Neural cell (in vitro differentiated cells): ENCODE measurements at regions not wholly inside any gene's neighbourhood (a gene's known extent, or its start where the extent isn't known, plus 50 kb on each side); places are given as distances from the start of the nearest gene placed in this dataset.

ENCODE experiments used
- CTCF ChIP-seq: fragments of 450-650 bp; IDR thresholded peaks from 2 replicates; pipeline ENCODE4 v1.5.1; 2014; ENCODE audit warnings: antibody characterized with exemption, mild to moderate bottlenecking, moderate library complexity; ENCODE audit not compliant: poor library complexity, severe bottlenecking
- EP300 ChIP-seq: fragments of 450-650 bp; conservative IDR thresholded peaks from 2 replicates; pipeline ENCODE4 v1.6.1; 2014; ENCODE audit warnings: antibody characterized with exemption, mild to moderate bottlenecking, moderate library complexity; ENCODE audit not compliant: poor library complexity, severe bottlenecking
- EZH2 ChIP-seq: fragments of 200-600, 300-800 bp; shearing (Covaris generic), sonication (generic); IDR thresholded peaks from 2 replicates; pipeline ENCODE4 v1.6.1; 2014; ENCODE audit warnings: antibody characterized with exemption, low read length, borderline replicate concordance, mild to moderate bottlenecking; ENCODE audit not compliant: insufficient read depth, poor library complexity, severe bottlenecking
- POLR2AphosphoS5 ChIP-seq: IDR thresholded peaks from 2 replicates; pipeline ENCODE4 v1.6.1; 2012
- RAD21 ChIP-seq: fragments of 450-650 bp; conservative IDR thresholded peaks from 2 replicates; pipeline ENCODE4 v1.6.1; 2014; ENCODE audit warnings: antibody characterized with exemption, mild to moderate bottlenecking, moderate library complexity
- REST ChIP-seq: IDR thresholded peaks from 2 replicates; pipeline ENCODE4 v1.6.1; 2012; ENCODE audit warnings: borderline replicate concordance
- SMC3 ChIP-seq: fragments of 450-650 bp; conservative IDR thresholded peaks from 2 replicates; pipeline ENCODE4 v1.6.1; 2014; ENCODE audit warnings: antibody characterized with exemption, mild to moderate bottlenecking, moderate library complexity; ENCODE audit not compliant: poor library complexity

- TF ChIP-seq RAD21 (no peak), CTCF (no peak), POLR2AphosphoS5 (no peak), REST (no peak), SMC3 (no peak), EZH2 (no peak), EP300 (no peak)
Observed at GRCh38 chr6:54786154-54786553, 60.4 kb upstream of the FAM83B start.
